GM21381 (cell line): ENCODE measurements at regions not wholly inside any gene's neighbourhood (a gene's known extent, or its start where the extent isn't known, plus 50 kb on each side); places are given as distances from the start of the nearest gene placed in this dataset.
A peak's percentile ranks its signal among the peaks of the same experiment; 100 is the strongest.
"Not testable (repeated sequence)": the region's sequence is repeated elsewhere in the genome, so short reads cannot be mapped to it uniquely, and the experiment has no call there.

Source experiments
- ATAC-seq: cut with Tn5 transposase; IDR thresholded peaks from one replicate; pipeline ENCODE4 v1.9.1; 2021; ENCODE audit warnings: mild to moderate bottlenecking, moderate library complexity; ENCODE audit not compliant: unreplicated experiment

- ATAC-seq = no peak
Observed at GRCh38 chr5:126269511-126269910, 153.7 kb upstream of the GRAMD2B start.

- no peak for ATAC-seq
Observed at GRCh38 chr5:126271141-126271540, 152.1 kb upstream of the GRAMD2B start.

GRCh38 chr5:126274076-126274762 is 149.0 kb upstream of the GRAMD2B start:
- ATAC-seq = no peak

- no peak for ATAC-seq
Observed at GRCh38 chr5:126274763-126275125, 148.5 kb upstream of the GRAMD2B start.

- ATAC-seq = no peak
Observed at GRCh38 chr5:126277762-126278161, 145.4 kb upstream of the GRAMD2B start.

- ATAC-seq = no peak
Observed at GRCh38 chr5:126280343-126280742, 142.9 kb upstream of the GRAMD2B start.

GRCh38 chr5:126280846-126281245 is 142.4 kb upstream of the GRAMD2B start:
- ATAC-seq = no peak

GRCh38 chr5:126284977-126285696 is 138.1 kb upstream of the GRAMD2B start:
- no peak for ATAC-seq

- not testable (repeated sequence) for ATAC-seq
Observed at GRCh38 chr5:126296121-126296520, 127.1 kb upstream of the GRAMD2B start.

GRCh38 chr5:126300293-126300692 is 122.9 kb upstream of the GRAMD2B start:
- no peak for ATAC-seq

- no peak for ATAC-seq
Observed at GRCh38 chr5:126301056-126301455, 122.2 kb upstream of the GRAMD2B start.

- ATAC-seq = no peak
Observed at GRCh38 chr5:126309860-126310259, 113.3 kb upstream of the GRAMD2B start.

GRCh38 chr5:126311766-126312165 is 111.4 kb upstream of the GRAMD2B start:
- no peak for ATAC-seq

GRCh38 chr5:126315341-126315740 is 107.9 kb upstream of the GRAMD2B start:
- no peak for ATAC-seq

- ATAC-seq = no peak
Observed at GRCh38 chr5:126332326-126332725, 90.9 kb upstream of the GRAMD2B start.

GRCh38 chr5:126334760-126335159 is 88.4 kb upstream of the GRAMD2B start:
- ATAC-seq = no peak

- no peak for ATAC-seq
Observed at GRCh38 chr5:126335886-126336285, 87.3 kb upstream of the GRAMD2B start.

GRCh38 chr5:126338635-126339034 is 84.6 kb upstream of the GRAMD2B start:
- no peak for ATAC-seq

- peak; percentile 60 for ATAC-seq
Observed at GRCh38 chr5:126339215-126339805, 83.9 kb upstream of the GRAMD2B start.

GRCh38 chr5:126341906-126342630 is 81.1 kb upstream of the GRAMD2B start:
- no peak for ATAC-seq

- ATAC-seq = no peak
Observed at GRCh38 chr5:126348855-126349635, 74.2 kb upstream of the GRAMD2B start.
